NCI-H1417 treated with DMSO at 0.1 percent for 48 hours (cell line): ENCODE measurements at regions not wholly inside any gene's neighbourhood (a gene's known extent, or its start where the extent isn't known, plus 50 kb on each side); places are given as distances from the start of the nearest gene placed in this dataset.

Experiments used
- DNase-seq: peaks from one replicate; lab custom pipeline; 2025; lab: John Stamatoyannopoulos, UW

- no peak for DNase-seq
Observed at GRCh38 chr3:68163062-68163461, 508.6 kb upstream of the SUCLG2 start.

GRCh38 chr3:68162644-68163043 lies 508.2 kb upstream of the SUCLG2 start:
- no peak for DNase-seq

GRCh38 chr3:68151359-68151758 lies 496.9 kb upstream of the SUCLG2 start:
- no peak for DNase-seq

GRCh38 chr3:68148447-68148846 lies 494.0 kb upstream of the SUCLG2 start:
- DNase-seq = no peak

GRCh38 chr3:68142441-68142840 lies 488.0 kb upstream of the SUCLG2 start:
- DNase-seq = no peak

- DNase-seq = no peak
Observed at GRCh38 chr3:68139897-68140296, 485.5 kb upstream of the SUCLG2 start.

GRCh38 chr3:68136411-68136810 lies 482.0 kb upstream of the SUCLG2 start:
- peak; percentile 18 for DNase-seq

GRCh38 chr3:68135067-68135466 lies 480.7 kb upstream of the SUCLG2 start:
- no peak for DNase-seq

- DNase-seq = no peak
Observed at GRCh38 chr3:68129065-68129464, 474.7 kb upstream of the SUCLG2 start.

GRCh38 chr3:68123231-68123630 lies 468.8 kb upstream of the SUCLG2 start:
- DNase-seq = no peak

- DNase-seq = no peak
Observed at GRCh38 chr3:68121287-68121686, 466.9 kb upstream of the SUCLG2 start.

- DNase-seq = no peak
Observed at GRCh38 chr3:68116580-68116979, 462.2 kb upstream of the SUCLG2 start.

GRCh38 chr3:68103811-68104210 lies 449.4 kb upstream of the SUCLG2 start:
- no peak for DNase-seq

- no peak for DNase-seq
Observed at GRCh38 chr3:68090571-68090970, 436.2 kb upstream of the SUCLG2 start.

GRCh38 chr3:68089572-68090011 lies 435.2 kb upstream of the SUCLG2 start:
- DNase-seq = no peak

GRCh38 chr3:68088636-68089035 lies 434.2 kb upstream of the SUCLG2 start:
- no peak for DNase-seq

- no peak for DNase-seq
Observed at GRCh38 chr3:68088216-68088615, 433.8 kb upstream of the SUCLG2 start.

GRCh38 chr3:68072062-68072461 lies 417.6 kb upstream of the SUCLG2 start:
- no peak for DNase-seq

- no peak for DNase-seq
Observed at GRCh38 chr3:68070186-68070585, 415.8 kb upstream of the SUCLG2 start.

GRCh38 chr3:68067314-68067713 lies 412.9 kb upstream of the SUCLG2 start:
- DNase-seq = no peak

- DNase-seq = no peak
Observed at GRCh38 chr3:68062926-68063325, 408.5 kb upstream of the SUCLG2 start.

GRCh38 chr3:68060910-68061309 lies 406.5 kb upstream of the SUCLG2 start:
- DNase-seq = no peak

GRCh38 chr3:68060191-68060590 lies 405.8 kb upstream of the SUCLG2 start:
- no peak for DNase-seq

GRCh38 chr3:68059628-68060152 lies 405.3 kb upstream of the SUCLG2 start:
- no peak for DNase-seq
